ENCODE measurements at regions not wholly inside any gene's neighbourhood (a gene's known extent, or its start where the extent isn't known, plus 50 kb on each side); places are given as distances from the start of the nearest gene placed in this dataset.
"Not testable (repeated sequence)": the region's sequence is repeated elsewhere in the genome, so short reads cannot be mapped to it uniquely, and the experiment has no call there.

DNA sequence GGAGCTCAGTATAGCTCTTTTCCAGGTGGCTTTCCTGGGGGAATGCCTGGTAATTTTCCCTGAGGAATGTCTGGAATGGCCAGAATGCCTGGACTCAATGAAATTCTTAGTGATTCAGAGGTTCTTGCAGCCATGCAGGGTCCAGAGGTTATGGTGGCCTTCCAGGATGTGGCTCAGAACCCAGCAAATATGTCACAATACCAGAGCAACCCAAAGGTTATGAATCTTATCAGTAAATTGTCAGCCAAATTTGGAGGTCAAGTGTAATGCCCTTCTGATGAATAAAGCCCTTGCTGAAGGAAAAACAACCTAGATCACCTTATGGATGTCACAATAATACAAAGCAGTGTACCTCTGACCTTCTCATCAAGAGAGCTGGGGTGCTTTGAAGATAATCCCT, 100.3 kb downstream of the TMEM167A start:
- not testable (repeated sequence) for H3K23ac ChIP-seq (ENCODE audit: low read length); H3K4me3 ChIP-seq (ENCODE audit: low read depth, low read length); H2AK5ac ChIP-seq (ENCODE audit: low read length); H3K79me1 ChIP-seq (ENCODE audit: low read length); H4K12ac ChIP-seq (ENCODE audit: low read depth, low read length); H2BK12ac ChIP-seq (ENCODE audit: low read length); H3K79me2 ChIP-seq (ENCODE audit: control insufficient read depth, insufficient read depth, low read length, poor library complexity); H4K8ac ChIP-seq (ENCODE audit: low read depth, low read length); H3K4me1 ChIP-seq (ENCODE audit: control insufficient read depth in 1 of 2, insufficient read depth in 2 of 2, low read length in 2 of 2); H3K14ac ChIP-seq (ENCODE audit: low read length); H2BK5ac ChIP-seq (ENCODE audit: low read depth, low read length, poor library complexity); H3K4me2 ChIP-seq (ENCODE audit: low read length); H3K9ac ChIP-seq (ENCODE audit: low read length); H3K18ac ChIP-seq (ENCODE audit: low read length); H3K27me3 ChIP-seq (ENCODE audit: insufficient read depth, low read length); H3K4ac ChIP-seq (ENCODE audit: low read depth, low read length); H2AFZ ChIP-seq (ENCODE audit: insufficient read depth, low read length, poor library complexity); H2BK120ac ChIP-seq (ENCODE audit: insufficient read depth, low read length, poor library complexity); H4K91ac ChIP-seq (ENCODE audit: low read depth, low read length)
- DNase-seq, result peak; percentile 75 to 91
- H3K36me3 ChIP-seq (ENCODE audit: control insufficient read depth in 1 of 2, insufficient read depth in 2 of 2, low read length in 2 of 2), result peaks cover 7 to 10% of the 10 kb centered on the region in 2 experiments
- peak overlapping the region; percentile 64 for H3K27ac ChIP-seq (ENCODE audit: low read depth, low read length)
- H3K9me3 ChIP-seq (ENCODE audit: insufficient read depth, low read depth, low read length), result peaks cover 14% of the 10 kb centered on the region

DNA sequence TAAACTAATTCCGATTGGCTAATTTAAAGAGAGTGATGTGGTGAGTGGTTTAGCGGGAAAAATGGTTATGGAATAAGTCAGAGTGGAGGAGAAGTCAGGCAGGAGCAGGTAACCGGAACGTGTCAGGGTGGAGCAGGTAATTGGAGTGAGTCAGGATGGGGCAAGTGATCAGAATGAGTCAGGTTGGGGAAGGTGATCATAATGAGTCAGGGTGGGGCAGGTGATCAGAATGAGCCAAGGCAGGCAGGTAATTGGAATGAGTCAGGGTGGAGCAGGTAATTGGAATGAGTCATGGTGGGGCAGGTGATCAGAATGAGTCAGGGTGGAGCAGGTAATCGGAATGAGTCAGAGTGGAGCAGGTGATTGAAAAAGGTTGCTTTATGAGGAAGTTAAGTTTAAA, 101.4 kb downstream of the TMEM167A start:
- Histone ChIP-seq H3K9ac (ENCODE audit: low read length) (peak overlapping the region; percentile 56), H3K79me1 (ENCODE audit: low read length) (peaks cover 4% of the 10 kb centered on the region), H3K4me2 (ENCODE audit: low read length) (no peak overlapping the region), H3K9me3 (ENCODE audit: insufficient read depth, low read depth, low read length) (peaks cover 14% of the 10 kb centered on the region), H3K4ac (ENCODE audit: low read depth, low read length) (no peak overlapping the region), H2BK12ac (ENCODE audit: low read length) (no peak overlapping the region), H3K79me2 (ENCODE audit: control insufficient read depth, insufficient read depth, low read length, poor library complexity) (no peaks in the 10 kb centered on the region), H2AK5ac (ENCODE audit: low read length) (no peak overlapping the region), H3K18ac (ENCODE audit: low read length) (no peak overlapping the region), H3K14ac (ENCODE audit: low read length) (no peak overlapping the region), H3K27me3 (ENCODE audit: insufficient read depth, low read length) (no peaks in the 10 kb centered on the region), H2BK120ac (ENCODE audit: insufficient read depth, low read length, poor library complexity) (no peak overlapping the region), H3K4me3 (ENCODE audit: low read depth, low read length) (no peak overlapping the region), H4K91ac (ENCODE audit: low read depth, low read length) (no peak overlapping the region), H3K23ac (ENCODE audit: low read length) (no peak overlapping the region), H3K36me3 (ENCODE audit: control insufficient read depth in 1 of 2, insufficient read depth in 2 of 2, low read length in 2 of 2) (peaks cover 7 to 10% of the 10 kb centered on the region in 2 experiments), H2AFZ (ENCODE audit: insufficient read depth, low read length, poor library complexity) (no peak overlapping the region), H4K8ac (ENCODE audit: low read depth, low read length) (no peak overlapping the region), H3K4me1 (ENCODE audit: control insufficient read depth in 1 of 2, insufficient read depth in 2 of 2, low read length in 2 of 2) (peaks cover 2 to 3% of the 10 kb centered on the region in 2 experiments), H2BK5ac (ENCODE audit: low read depth, low read length, poor library complexity) (no peak overlapping the region), H4K12ac (ENCODE audit: low read depth, low read length) (no peak overlapping the region), H3K27ac (ENCODE audit: low read depth, low read length) (no peak overlapping the region)
- 100% methylated on average over 1 of the region's 5 CpGs for WGBS (ENCODE audit: extremely low coverage, insufficient coverage, insufficient read length)
- peak; percentile 92 for DNase-seq

DNA sequence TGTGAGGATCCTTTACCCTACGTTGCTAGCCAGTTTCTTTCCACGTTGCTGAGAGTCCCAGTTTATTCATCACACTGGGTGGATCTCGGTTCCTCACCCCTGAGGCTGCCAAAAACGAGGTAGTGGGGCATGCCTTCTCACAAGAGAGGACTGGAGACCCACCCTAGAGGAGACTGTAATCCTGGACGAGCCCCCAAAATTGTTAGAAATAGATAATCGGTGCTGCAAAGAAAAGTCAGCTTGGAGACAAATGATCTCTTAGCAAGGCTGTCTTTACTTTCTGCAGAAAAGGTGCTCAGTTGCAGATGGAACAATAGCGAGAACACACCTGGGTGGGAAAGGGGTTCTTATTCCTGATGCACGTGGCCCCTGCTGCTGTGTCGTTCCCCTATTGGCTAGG, 101.8 kb downstream of the TMEM167A start:
- Histone ChIP-seq H3K36me3 (ENCODE audit: control insufficient read depth in 1 of 2, insufficient read depth in 2 of 2, low read length in 2 of 2) (peaks cover 7 to 10% of the 10 kb centered on the region in 2 experiments), H3K27ac (ENCODE audit: low read depth, low read length) (no peak overlapping the region), H3K9me3 (ENCODE audit: insufficient read depth, low read depth, low read length) (peaks cover 14% of the 10 kb centered on the region), H3K4me1 (ENCODE audit: control insufficient read depth in 1 of 2, insufficient read depth in 2 of 2, low read length in 2 of 2) (peaks cover 2 to 3% of the 10 kb centered on the region in 2 experiments), H3K27me3 (ENCODE audit: insufficient read depth, low read length) (no peaks in the 10 kb centered on the region), H3K4me3 (ENCODE audit: low read depth, low read length) (no peak overlapping the region), H4K12ac (ENCODE audit: low read depth, low read length) (no peak overlapping the region), H3K79me2 (ENCODE audit: control insufficient read depth, insufficient read depth, low read length, poor library complexity) (no peaks in the 10 kb centered on the region), H3K18ac (ENCODE audit: low read length) (no peak overlapping the region), H3K14ac (ENCODE audit: low read length) (no peak overlapping the region), H3K9ac (ENCODE audit: low read length) (no peak overlapping the region), H2BK120ac (ENCODE audit: insufficient read depth, low read length, poor library complexity) (no peak overlapping the region), H4K91ac (ENCODE audit: low read depth, low read length) (no peak overlapping the region), H3K79me1 (ENCODE audit: low read length) (peaks cover 4% of the 10 kb centered on the region), H3K23ac (ENCODE audit: low read length) (no peak overlapping the region), H3K4me2 (ENCODE audit: low read length) (no peak overlapping the region), H3K4ac (ENCODE audit: low read depth, low read length) (no peak overlapping the region), H2BK12ac (ENCODE audit: low read length) (no peak overlapping the region), H2AK5ac (ENCODE audit: low read length) (no peak overlapping the region), H2AFZ (ENCODE audit: insufficient read depth, low read length, poor library complexity) (no peak overlapping the region), H2BK5ac (ENCODE audit: low read depth, low read length, poor library complexity) (no peak overlapping the region), H4K8ac (ENCODE audit: low read depth, low read length) (no peak overlapping the region)
- WGBS (ENCODE audit: extremely low coverage, insufficient coverage, insufficient read length), result no CpG with 5 or more reads among the region's 9 CpGs
- DNase-seq, result peak; percentile 16 to 37

DNA sequence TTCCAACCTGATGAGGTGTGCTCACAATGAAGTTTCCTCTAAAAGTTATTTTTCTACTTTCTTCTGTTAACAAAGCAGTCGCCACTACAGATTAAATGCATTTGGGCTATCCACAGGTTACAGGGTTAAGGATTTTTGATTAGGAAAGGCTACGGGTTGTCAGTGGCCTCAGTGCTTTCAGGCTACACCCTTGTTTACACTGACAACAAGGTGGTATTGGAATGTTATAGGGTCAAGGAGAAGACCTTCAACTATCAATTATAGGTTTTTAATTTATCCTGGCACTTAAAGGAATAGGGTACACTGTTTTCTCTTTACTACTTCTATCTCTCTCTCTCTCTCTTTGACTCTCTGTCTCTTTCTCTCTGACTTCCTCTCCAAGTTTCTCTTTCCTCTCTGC, 102.8 kb downstream of the TMEM167A start:
- not testable (repeated sequence) for H4K91ac ChIP-seq (ENCODE audit: low read depth, low read length); H4K8ac ChIP-seq (ENCODE audit: low read depth, low read length); H3K4ac ChIP-seq (ENCODE audit: low read depth, low read length); H3K27ac ChIP-seq (ENCODE audit: low read depth, low read length); H3K79me2 ChIP-seq (ENCODE audit: control insufficient read depth, insufficient read depth, low read length, poor library complexity); H2BK120ac ChIP-seq (ENCODE audit: insufficient read depth, low read length, poor library complexity); H3K4me2 ChIP-seq (ENCODE audit: low read length); H2AFZ ChIP-seq (ENCODE audit: insufficient read depth, low read length, poor library complexity); H2AK5ac ChIP-seq (ENCODE audit: low read length); H3K18ac ChIP-seq (ENCODE audit: low read length); DNase-seq; H3K14ac ChIP-seq (ENCODE audit: low read length); H3K4me1 ChIP-seq (ENCODE audit: control insufficient read depth in 1 of 2, insufficient read depth in 2 of 2, low read length in 2 of 2); H2BK5ac ChIP-seq (ENCODE audit: low read depth, low read length, poor library complexity); H3K79me1 ChIP-seq (ENCODE audit: low read length); H3K4me3 ChIP-seq (ENCODE audit: low read depth, low read length); H4K12ac ChIP-seq (ENCODE audit: low read depth, low read length); H3K23ac ChIP-seq (ENCODE audit: low read length); H3K9ac ChIP-seq (ENCODE audit: low read length); H2BK12ac ChIP-seq (ENCODE audit: low read length); H3K27me3 ChIP-seq (ENCODE audit: insufficient read depth, low read length)
- WGBS (ENCODE audit: extremely low coverage, insufficient coverage, insufficient read length), result no CpG with 5 or more reads among the region's 2 CpGs
- Histone ChIP-seq H3K9me3 (ENCODE audit: insufficient read depth, low read depth, low read length) (peaks cover 14% of the 10 kb centered on the region), H3K36me3 (ENCODE audit: control insufficient read depth in 1 of 2, insufficient read depth in 2 of 2, low read length in 2 of 2) (peaks cover 7 to 10% of the 10 kb centered on the region in 2 experiments)

All from trophoblast cell (in vitro differentiated cells and primary cell).